Right lobe of liver (tissue), 4 donors: ENCODE measurements at regions not wholly inside any gene's neighbourhood (a gene's known extent, or its start where the extent isn't known, plus 50 kb on each side); places are given as distances from the start of the nearest gene placed in this dataset.

ENCODE experiments used
- POLR2A ChIP-seq: fragments of 450-650 bp; IDR thresholded peaks from one replicate; pipeline ENCODE4 v1.6.1; 2017; ENCODE audit warnings: antibody characterized with exemption, mild to moderate bottlenecking
- TF ChIP-seq, protein P1 (sequence below), 4 donors: fragments of 200-600 bp in 3 of 4; fragments of 450-650 bp in 1 of 4; IDR thresholded peaks; one replicate each; pipeline versions ENCODE4 v1.5.1 to v1.8.0; 2016 to 2022; ENCODE audit warnings: antibody characterized with exemption in 4 of 4, mild to moderate bottlenecking in 2 of 4
- donor health status: DM: no; HTN: no; CAD: no.
- donor health status: DM: no; HTN: no; CAD: no.
- donor health status: DM: no; HTN: yes; CAD: no.

DNA sequence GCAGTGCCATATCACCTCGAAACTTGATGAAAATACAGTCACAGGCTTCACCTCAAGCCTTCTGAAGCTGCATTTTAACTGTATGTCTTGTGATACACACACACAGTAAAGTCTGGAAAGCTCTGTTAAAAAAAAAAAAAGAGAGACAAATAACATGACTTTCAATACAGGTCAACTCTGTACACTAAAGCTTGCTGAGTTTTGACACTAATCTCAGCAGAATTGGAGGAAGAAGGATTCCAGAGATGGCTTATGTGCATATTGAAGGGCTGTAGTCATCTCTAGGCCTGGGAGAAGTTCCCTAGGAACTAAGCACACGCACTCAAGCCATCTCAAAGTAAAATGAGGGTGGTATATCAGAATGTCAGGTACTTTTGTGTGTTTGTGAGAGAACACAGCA, 875.1 kb downstream of the EPHA4 start:
- TF ChIP-seq POLR2A = no peak
- TF ChIP-seq, protein P1, sequence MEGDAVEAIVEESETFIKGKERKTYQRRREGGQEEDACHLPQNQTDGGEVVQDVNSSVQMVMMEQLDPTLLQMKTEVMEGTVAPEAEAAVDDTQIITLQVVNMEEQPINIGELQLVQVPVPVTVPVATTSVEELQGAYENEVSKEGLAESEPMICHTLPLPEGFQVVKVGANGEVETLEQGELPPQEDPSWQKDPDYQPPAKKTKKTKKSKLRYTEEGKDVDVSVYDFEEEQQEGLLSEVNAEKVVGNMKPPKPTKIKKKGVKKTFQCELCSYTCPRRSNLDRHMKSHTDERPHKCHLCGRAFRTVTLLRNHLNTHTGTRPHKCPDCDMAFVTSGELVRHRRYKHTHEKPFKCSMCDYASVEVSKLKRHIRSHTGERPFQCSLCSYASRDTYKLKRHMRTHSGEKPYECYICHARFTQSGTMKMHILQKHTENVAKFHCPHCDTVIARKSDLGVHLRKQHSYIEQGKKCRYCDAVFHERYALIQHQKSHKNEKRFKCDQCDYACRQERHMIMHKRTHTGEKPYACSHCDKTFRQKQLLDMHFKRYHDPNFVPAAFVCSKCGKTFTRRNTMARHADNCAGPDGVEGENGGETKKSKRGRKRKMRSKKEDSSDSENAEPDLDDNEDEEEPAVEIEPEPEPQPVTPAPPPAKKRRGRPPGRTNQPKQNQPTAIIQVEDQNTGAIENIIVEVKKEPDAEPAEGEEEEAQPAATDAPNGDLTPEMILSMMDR (IDR thresholded peaks at IDR 0.05) = no peak
